ENCODE measurements at regions not wholly inside any gene's neighbourhood (a gene's known extent, or its start where the extent isn't known, plus 50 kb on each side); places are given as distances from the start of the nearest gene placed in this dataset.

- DNase-seq, result no peak
- TF ChIP-seq POLR2A (IDR thresholded peaks at IDR 0.05), result no peak
- TF ChIP-seq POLR2AphosphoS5 (IDR thresholded peaks at IDR 0.05), result no peak
- TF ChIP-seq EP300 (IDR thresholded peaks at IDR 0.05), result no peak
- TF ChIP-seq, protein P1, sequence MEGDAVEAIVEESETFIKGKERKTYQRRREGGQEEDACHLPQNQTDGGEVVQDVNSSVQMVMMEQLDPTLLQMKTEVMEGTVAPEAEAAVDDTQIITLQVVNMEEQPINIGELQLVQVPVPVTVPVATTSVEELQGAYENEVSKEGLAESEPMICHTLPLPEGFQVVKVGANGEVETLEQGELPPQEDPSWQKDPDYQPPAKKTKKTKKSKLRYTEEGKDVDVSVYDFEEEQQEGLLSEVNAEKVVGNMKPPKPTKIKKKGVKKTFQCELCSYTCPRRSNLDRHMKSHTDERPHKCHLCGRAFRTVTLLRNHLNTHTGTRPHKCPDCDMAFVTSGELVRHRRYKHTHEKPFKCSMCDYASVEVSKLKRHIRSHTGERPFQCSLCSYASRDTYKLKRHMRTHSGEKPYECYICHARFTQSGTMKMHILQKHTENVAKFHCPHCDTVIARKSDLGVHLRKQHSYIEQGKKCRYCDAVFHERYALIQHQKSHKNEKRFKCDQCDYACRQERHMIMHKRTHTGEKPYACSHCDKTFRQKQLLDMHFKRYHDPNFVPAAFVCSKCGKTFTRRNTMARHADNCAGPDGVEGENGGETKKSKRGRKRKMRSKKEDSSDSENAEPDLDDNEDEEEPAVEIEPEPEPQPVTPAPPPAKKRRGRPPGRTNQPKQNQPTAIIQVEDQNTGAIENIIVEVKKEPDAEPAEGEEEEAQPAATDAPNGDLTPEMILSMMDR (IDR thresholded peaks at IDR 0.05), result no peak
- no peak overlapping the region for H3K4me3 ChIP-seq
- intact Hi-C loops (cut with DNase I; ENCODE audit: low total_unique reads), result no loop called here
- H3K4me1 ChIP-seq, result no peaks in the 10 kb centered on the region
- H3K36me3 ChIP-seq, result no peaks in the 10 kb centered on the region
- 33 to 46% (median 39%) methylated on average over 2 of the region's 2 CpGs for WGBS, 5 donors
- no peak overlapping the region for H3K27ac ChIP-seq
- H3K27me3 ChIP-seq, result no peaks in the 10 kb centered on the region
- no peaks in the 10 kb centered on the region for H3K9me3 ChIP-seq
Measured at GRCh38 chr10:3684891-3685290, 100.1 kb downstream of the KLF6 start.

DNA sequence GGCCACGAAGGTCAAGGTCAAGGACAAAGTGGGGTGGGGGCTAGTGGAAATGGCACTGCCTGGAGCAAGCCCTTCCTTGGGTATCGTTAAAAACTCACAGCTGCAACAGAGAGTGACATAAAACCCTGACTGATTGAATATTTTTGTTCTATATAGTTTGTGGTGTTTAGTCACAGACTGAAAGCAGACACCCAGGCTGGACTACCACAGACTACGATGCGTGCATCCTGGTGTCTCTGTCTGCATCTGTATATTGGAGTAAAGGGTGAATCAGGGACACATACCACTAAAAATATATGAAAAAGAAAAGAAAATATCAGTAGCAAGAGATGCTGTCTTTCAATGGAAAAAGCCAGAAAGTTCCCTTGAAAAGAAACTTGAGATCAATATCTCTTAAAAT, 101.4 kb downstream of the KLF6 start:
- 89 to 96% (median 93%) methylated on average over 4 of the region's 4 CpGs for WGBS, 5 donors
- H3K27me3 ChIP-seq, result no peaks in the 10 kb centered on the region
- intact Hi-C loops (cut with DNase I; ENCODE audit: low total_unique reads), result no loop called here

DNA sequence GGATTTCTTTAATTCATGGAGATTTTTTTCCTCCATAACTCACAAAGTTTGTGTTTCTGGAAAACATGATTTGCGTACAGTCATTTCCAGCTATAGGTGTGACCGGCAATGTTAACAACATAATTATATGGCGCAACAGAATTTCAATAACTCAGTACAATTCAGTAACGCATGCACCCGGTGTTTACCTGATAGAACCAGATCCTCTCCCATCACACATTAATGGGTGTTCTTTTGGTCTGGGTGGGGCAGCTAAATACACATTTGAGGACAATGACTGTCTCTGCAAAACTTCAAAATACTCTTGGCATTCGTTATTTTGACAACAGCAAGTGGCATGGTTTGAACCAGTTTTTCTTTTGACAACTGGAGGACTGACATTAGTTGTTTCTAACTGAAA, 102.3 kb downstream of the KLF6 start:
- intact Hi-C loops (cut with DNase I; ENCODE audit: low total_unique reads), result no loop called here

More for the DNA sequence above, 101.4 kb downstream of the KLF6 start:
- Histone ChIP-seq H3K36me3 (no peaks in the 10 kb centered on the region), H3K4me3 (no peak overlapping the region), H3K27ac (no peak overlapping the region), H3K4me1 (no peaks in the 10 kb centered on the region), H3K9me3 (no peaks in the 10 kb centered on the region)
- no peak for TF ChIP-seq POLR2AphosphoS5 (IDR thresholded peaks at IDR 0.05)
- TF ChIP-seq, protein P1 (IDR thresholded peaks at IDR 0.05), result no peak
- DNase-seq, result no peak

DNA sequence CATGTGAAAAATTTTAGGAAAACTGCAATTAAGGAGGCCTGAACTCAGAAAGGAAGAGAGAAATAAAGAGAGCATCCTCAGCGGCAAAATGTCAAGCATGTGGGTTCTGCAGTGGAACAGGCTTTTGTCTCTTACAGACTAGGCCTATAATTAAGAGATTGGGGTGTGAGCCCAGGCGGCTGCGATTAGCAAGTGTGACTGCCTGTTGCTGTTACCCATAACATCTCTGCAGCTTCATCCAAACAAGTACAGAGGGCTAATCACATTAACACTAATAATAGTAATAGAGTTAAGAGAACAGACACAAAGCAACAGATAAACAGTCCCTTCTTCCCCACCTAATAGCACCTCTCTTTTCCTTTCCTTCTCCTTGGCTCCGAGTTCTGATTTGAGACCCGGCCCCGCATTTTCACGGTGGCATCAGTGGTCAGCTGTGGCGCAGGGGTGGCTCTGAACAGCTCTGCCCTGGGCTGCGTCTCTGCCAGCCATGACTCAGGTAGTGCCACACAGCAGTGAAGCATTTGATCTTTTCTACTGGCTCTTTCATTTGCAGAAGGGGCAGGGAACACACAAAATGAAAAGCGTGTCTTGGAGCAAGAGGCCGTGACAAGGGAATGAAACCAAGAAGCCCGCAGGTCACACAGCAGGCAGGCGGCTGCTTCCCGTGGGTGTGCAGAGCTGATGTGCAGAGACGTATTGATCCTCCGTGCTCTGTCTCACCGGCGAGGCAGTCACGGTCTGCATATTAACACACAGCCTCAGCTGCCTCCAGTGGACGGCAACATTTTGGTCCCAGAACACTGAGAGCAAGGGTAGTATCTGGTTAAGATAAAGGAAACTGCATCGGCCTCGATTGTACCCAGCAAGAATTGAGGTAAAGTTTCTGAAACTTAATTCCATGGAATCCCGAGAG, 103.1 kb downstream of the KLF6 start:
- no peaks in the 10 kb centered on the region for H3K9me3 ChIP-seq
- H3K27ac ChIP-seq, result no peak overlapping the region
- no peak overlapping the region for H3K4me3 ChIP-seq
- 69 to 83% (median 74%) methylated on average over 23 of the region's 23 CpGs for WGBS, 5 donors
- no peaks in the 10 kb centered on the region for H3K36me3 ChIP-seq
- H3K27me3 ChIP-seq, result no peaks in the 10 kb centered on the region
- intact Hi-C loops (cut with DNase I; ENCODE audit: low total_unique reads), result no loop called here
- TF ChIP-seq POLR2A (IDR thresholded peaks at IDR 0.05) (no peak), POLR2AphosphoS5 (IDR thresholded peaks at IDR 0.05) (no peak), EP300 (IDR thresholded peaks at IDR 0.05) (no peak)
- TF ChIP-seq, protein P1 (IDR thresholded peaks at IDR 0.05), result no peak
- no peaks in the 10 kb centered on the region for H3K4me1 ChIP-seq
- DNase-seq, result no peak

More for the DNA sequence above, 102.3 kb downstream of the KLF6 start:
- no peak overlapping the region for H3K4me3 ChIP-seq
- no peaks in the 10 kb centered on the region for H3K36me3 ChIP-seq
- H3K4me1 ChIP-seq, result no peaks in the 10 kb centered on the region
- no peak for DNase-seq
- H3K27ac ChIP-seq, result no peak overlapping the region
- no peaks in the 10 kb centered on the region for H3K27me3 ChIP-seq
- WGBS, 5 donors, result 90 to 95% (median 93%) methylated on average over 6 of the region's 6 CpGs
- TF ChIP-seq, protein P1 (IDR thresholded peaks at IDR 0.05), result no peak
- no peak for TF ChIP-seq EP300 (IDR thresholded peaks at IDR 0.05)
- no peak for TF ChIP-seq POLR2AphosphoS5 (IDR thresholded peaks at IDR 0.05)
- no peak for TF ChIP-seq POLR2A (IDR thresholded peaks at IDR 0.05)
- H3K9me3 ChIP-seq, result no peaks in the 10 kb centered on the region

Data from stomach (tissue), 8 donors.